ENCODE measurements at regions not wholly inside any gene's neighbourhood (a gene's known extent, or its start where the extent isn't known, plus 50 kb on each side); places are given as distances from the start of the nearest gene placed in this dataset.
"Not testable (repeated sequence)": the region's sequence is repeated elsewhere in the genome, so short reads cannot be mapped to it uniquely, and the experiment has no call there.

- no peak for DNase-seq
Observed at GRCh38 chr18:47727409-47727808, 203.1 kb downstream of the SMAD2 start.

- DNase-seq, result no peak
Observed at GRCh38 chr18:47726550-47726949, 203.9 kb downstream of the SMAD2 start.

GRCh38 chr18:47725656-47726055 is 204.8 kb downstream of the SMAD2 start:
- no peak for DNase-seq

GRCh38 chr18:47724186-47724975 is 206.1 kb downstream of the SMAD2 start:
- no peak for DNase-seq

GRCh38 chr18:47721876-47722275 is 208.6 kb downstream of the SMAD2 start:
- no peak for DNase-seq

GRCh38 chr18:47720741-47721140 is 209.7 kb downstream of the SMAD2 start:
- DNase-seq, result no peak

GRCh38 chr18:47719096-47719780 is 211.2 kb downstream of the SMAD2 start:
- DNase-seq, result no peak

GRCh38 chr18:47718646-47719045 is 211.8 kb downstream of the SMAD2 start:
- DNase-seq, result no peak

GRCh38 chr18:47717257-47717656 is 213.2 kb downstream of the SMAD2 start:
- no peak for DNase-seq

GRCh38 chr18:47716632-47717185 is 213.8 kb downstream of the SMAD2 start:
- no peak for DNase-seq

- DNase-seq, result no peak
Observed at GRCh38 chr18:47710451-47710850, 220.0 kb downstream of the SMAD2 start.

- no peak for DNase-seq
Observed at GRCh38 chr18:47709556-47709955, 220.9 kb downstream of the SMAD2 start.

- DNase-seq, result no peak
Observed at GRCh38 chr18:47708206-47708605, 222.3 kb downstream of the SMAD2 start.

GRCh38 chr18:47701134-47701533 is 229.3 kb downstream of the SMAD2 start:
- DNase-seq, result no peak

GRCh38 chr18:47696870-47697269 is 233.6 kb downstream of the SMAD2 start:
- no peak for DNase-seq

GRCh38 chr18:47691611-47692010 is 238.8 kb downstream of the SMAD2 start:
- DNase-seq, result no peak

GRCh38 chr18:47690778-47691177 is 239.7 kb downstream of the SMAD2 start:
- DNase-seq, result not testable (repeated sequence)

- no peak for DNase-seq
Observed at GRCh38 chr18:47689371-47689770, 241.1 kb downstream of the SMAD2 start.

- no peak for DNase-seq
Observed at GRCh38 chr18:47686806-47687205, 243.7 kb downstream of the SMAD2 start.

- no peak for DNase-seq
Observed at GRCh38 chr18:47683774-47684173, 246.7 kb downstream of the SMAD2 start.

- no peak for DNase-seq
Observed at GRCh38 chr18:47682876-47683275, 247.6 kb downstream of the SMAD2 start.

GRCh38 chr18:47680488-47680887 is 250.0 kb downstream of the SMAD2 start:
- no peak for DNase-seq

- DNase-seq, result no peak
Observed at GRCh38 chr18:47679864-47680263, 250.6 kb downstream of the SMAD2 start.

- no peak for DNase-seq
Observed at GRCh38 chr18:47677952-47678351, 252.5 kb downstream of the SMAD2 start.

All from AML-193 (cell line).